HG02642 (cell line): ENCODE measurements at regions not wholly inside any gene's neighbourhood (a gene's known extent, or its start where the extent isn't known, plus 50 kb on each side); places are given as distances from the start of the nearest gene placed in this dataset.
"Not testable (repeated sequence)": the region's sequence is repeated elsewhere in the genome, so short reads cannot be mapped to it uniquely, and the experiment has no call there.

Experiments
- ATAC-seq: cut with Tn5 transposase; IDR thresholded peaks from one replicate; pipeline ENCODE4 v1.9.1; 2021; ENCODE audit warnings: mild to moderate bottlenecking; ENCODE audit not compliant: unreplicated experiment, poor library complexity

DNA sequence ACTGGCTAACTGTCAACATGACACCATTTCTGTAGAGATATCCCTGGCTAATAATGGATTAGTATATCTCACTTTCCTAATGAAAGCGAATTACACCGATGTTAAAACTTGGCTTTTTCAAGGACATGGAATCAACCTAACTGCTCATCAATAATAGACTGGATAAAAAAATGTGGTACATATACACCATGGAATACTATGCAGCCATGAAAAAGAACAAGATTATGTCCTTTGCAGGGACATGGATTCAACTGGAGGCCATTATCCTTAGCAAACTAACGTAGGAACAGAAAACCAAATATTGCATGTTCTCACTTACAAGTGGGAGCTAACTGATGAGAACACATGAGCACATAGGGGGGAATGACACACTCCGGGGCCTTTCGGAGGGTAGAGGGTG is 62.6 kb downstream of the ZIC1 start:
- no peak for ATAC-seq

DNA sequence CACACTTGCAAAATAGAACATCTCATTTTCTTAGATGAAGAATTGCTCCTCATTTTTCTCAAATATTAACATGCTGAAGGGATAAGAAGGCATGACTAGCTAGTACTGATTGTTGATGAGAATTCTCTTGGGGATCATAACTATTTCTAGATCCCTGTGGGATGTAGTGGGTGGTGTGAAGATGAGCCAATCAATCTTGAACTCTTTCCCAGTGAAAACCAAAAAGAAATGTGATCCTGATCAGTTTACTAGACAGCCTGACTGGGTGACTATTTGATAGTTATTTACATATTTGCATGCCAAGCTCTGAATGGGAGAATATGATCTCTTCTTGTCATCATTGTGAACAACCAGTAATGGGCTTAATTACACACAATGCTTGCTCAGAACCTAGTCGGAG is 63.7 kb downstream of the ZIC1 start:
- ATAC-seq: no peak

DNA sequence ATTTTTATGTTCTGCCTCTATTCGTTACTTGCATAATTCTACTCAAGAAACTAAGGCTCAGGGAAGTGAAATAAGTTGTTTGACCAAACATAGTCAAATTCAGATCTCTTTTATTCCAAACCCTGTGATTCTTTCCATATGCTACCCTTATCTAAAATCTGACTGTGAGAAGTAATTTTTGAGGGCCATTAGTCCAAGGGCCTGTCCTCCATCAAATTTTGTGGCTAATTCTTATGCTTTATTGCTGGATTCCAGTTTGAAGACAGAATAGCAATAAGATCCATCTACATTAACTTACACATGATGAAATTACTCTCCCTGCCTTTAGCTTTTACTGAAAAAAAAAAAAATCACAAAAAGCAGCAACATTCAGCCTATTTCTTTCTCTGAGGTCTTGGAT is 74.0 kb downstream of the ZIC1 start:
- ATAC-seq: no peak

DNA sequence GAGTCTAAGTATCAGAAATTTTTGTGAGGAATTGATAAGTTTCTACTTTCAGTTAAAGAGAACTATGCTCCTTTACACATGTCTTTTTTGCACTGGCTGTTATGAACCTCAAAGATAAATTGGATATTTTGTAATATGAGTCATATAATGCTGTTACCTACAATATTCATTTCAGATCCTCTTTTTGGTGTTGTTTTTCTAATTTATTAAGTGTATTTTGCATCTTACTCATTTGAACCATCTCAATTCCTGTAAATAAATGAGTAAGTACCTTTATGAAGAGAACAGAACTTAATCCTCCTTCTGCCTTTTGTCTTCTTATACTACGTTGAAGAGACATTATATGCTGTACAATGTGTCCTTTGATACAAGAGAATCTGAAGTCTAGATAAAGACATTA is 74.4 kb downstream of the ZIC1 start:
- ATAC-seq: no peak

DNA sequence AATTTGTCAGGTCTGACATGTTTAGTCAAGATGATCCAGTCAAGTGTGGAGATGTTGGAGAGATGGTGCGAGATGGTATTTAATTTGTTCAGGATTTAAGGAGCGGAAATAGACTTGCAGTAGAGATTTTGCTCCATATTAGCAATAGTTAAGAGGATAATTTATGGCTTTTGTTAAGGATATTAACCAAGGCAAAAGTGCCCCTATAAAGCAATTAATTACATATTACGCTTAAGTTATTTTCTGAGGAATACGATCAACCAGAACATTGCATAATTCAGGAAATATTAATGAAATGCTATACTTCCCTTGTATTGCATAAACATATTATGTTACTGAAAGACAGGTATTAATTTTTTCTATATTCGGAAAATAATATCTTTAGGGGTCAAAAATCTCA is 83.9 kb downstream of the ZIC1 start:
- no peak for ATAC-seq

DNA sequence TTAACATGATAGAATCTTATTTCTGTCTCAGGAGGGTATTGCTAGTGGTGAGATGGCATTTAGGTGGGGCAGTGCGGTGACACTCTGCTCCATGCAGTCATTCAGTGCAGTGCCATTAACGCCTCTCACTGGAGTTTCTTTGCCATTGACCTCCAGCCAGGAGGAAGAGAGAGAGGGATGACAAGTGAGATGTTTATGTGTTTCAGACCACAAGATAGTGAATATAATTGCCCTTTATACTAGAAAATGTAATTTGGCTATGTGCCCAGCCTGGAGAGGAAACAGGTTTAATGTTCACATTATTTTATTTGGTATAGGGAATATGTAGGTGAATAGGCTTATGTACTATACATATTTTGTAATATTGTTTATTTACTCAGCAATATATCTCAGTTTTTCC is 84.5 kb downstream of the ZIC1 start:
- ATAC-seq: no peak

DNA sequence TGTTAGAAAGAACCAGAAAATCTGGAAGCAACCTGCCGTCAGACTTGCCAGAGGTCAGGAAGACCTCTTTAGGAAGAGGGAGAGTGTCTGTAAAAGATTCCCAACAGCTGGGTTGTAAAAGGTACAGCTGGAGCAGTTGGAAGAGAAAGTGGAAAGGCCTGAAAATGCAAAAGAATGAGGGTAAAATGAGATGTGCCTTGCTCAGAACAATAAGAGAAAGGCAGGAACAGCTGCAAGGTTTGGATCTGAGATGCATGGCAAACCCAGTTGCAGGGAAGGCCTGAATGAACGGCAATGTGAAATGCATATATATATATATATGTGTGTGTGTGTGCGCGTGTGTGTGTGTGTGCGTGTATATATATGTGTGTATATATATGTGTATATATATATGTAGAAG is 88.1 kb downstream of the ZIC1 start:
- no peak for ATAC-seq

DNA sequence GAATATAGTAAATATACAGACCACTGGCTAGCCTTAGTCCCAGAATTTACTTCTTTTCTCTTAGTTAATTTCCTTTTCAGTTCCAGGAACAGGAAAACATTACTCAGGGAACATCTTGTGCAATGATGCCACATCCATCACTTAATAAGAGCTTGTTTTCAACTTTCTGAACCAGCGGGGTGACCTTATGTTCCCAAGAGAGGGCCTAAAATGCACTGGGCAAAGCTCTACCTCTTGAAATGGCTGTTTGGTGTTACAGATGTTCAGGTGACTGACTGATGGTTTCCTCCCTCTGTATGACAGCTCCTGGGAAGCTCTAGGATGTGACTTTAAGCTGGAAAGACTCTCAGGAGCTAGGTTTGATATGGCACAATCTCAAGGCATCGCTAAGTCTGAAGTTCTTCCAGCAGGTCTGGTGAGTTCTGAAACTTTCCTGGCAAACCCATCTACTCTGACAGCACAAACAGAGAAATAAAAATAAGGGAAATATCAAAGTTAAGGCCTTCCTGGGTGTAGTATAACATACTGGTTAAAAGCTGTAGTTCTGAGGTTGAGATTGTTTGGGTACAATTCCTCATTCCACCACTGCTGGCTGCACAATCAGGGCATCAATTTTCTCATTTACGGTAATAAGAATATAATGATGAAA is 98.6 kb downstream of the ZIC1 start:
- ATAC-seq: no peak

DNA sequence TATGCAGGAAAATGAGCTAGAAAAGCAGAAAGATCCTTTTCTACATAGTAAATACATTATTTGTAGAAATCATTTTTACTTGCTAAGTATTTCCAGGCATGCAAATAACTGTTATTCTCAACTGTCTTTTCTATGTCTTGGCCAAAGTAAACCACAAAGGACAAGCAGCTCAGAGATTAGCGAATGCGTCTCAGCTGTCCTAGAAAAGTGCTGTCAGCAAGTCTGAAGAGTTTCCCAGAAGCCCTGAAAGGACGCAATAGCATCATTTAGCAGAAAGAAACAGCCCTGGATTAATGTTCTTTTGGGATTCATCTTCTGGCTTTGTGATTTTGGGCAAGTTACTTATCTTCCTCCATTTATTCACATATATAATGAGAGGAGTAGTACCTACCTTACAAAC is 100.3 kb downstream of the ZIC1 start:
- no peak for ATAC-seq

DNA sequence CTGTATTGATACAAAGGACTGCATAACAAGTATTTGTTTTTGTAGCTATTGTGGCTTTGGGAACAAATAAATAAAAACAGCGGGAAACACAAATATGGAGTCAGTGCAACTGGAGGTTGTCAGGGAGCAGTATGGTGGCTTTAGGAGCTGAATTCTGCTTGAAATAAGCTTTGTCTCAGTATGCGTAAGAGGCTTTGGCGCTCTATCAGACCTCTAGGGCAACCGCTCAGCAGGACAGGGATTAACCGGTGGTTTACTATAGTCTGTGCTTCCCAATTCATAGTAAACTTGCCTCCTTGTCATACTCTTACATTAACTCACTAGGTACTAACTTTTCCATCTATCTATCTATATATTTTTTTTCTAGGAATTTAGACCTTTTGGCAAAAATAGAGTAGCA is 104.6 kb downstream of the ZIC1 start:
- ATAC-seq: no peak

DNA sequence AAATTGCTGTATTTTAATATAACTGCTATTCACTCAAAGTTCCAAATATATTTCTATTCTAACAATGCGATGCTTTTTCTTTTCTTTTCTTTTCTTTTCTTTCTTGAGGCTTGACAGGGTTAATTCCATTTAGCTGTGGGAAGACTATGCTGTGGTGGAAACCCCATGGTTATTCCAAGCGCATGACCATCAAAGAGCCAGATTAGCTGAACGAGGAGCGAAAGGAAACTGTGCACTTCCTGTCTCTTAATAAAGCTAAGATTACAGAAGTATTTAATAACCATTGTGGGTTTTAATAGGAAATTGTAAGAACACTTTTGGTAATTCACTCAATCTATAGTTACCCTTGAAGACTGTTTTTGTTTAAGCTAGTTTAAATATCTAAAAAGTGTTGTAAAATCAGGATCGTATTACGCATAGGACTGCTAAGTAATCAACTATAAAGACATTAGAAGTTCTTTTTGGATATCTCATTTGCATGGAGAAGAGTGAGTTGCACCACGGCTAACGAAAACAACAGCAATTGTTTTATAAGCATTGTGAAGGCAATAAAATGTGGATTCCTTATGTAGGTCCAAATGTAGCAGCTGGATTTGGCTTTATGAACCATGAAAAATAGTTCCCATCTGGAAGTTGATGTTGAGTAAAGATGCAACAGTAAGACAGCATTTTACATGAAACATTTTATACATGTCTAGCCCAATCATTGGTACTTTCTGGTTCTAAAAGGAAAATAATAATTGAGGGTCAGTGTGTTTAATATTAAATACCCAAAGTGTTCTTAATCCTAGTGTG is 105.4 kb downstream of the ZIC1 start:
- ATAC-seq: no peak

DNA sequence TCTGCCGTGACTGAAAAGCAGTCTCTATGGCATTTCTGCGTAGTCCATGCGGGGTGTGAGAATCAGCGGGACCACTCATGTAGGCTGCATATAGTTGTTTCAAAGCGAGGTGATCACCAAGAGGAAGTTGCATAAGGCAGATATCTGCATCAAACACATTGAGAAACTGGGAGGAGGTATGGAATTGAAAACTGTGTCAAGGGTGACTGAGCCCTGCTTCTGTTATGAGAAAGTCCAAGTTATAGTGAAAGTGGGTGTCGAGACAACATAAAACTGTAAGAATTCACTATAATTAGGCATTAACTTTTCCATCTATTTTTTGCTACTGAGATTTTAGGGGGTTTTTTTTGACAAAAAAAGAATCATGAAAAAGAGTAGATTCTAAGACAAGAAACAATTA is 109.3 kb downstream of the ZIC1 start:
- ATAC-seq: no peak

DNA sequence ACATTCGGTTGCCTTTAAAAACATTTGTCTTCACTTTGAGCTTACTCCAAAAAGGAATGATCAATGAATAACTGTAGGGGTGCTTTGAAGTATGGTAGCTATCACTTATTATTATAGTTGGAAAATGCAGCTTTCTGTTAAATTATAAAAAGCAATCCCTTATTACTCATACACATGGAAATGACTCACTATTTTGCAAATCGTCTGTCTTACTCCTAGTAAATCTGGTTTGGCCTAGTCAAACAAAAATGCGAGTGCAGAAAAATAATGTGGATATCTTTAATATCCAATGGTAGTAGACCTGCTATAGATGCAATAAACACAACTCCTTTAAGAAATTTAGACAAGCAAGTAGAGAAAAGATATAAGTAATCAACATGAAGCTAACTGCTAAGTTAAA is 112.5 kb downstream of the ZIC1 start:
- no peak for ATAC-seq

DNA sequence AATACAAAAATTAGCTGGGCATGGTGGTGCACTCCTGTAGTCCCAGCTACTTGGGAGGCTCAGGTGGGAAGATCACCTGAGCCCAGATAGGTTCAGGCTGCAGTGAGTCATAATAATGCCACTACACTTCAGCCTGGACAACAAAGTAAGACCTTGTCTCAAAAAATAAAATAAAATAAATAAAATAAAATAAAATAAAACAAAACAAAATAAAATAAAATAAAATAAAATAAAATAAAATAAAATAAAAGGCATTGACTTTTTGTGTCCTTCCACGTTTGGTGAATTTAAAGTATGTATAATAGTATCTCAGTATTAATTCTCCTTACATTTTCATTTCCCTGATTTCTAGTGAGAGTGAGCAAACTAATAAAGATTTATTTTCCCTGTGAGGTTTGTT is 113.6 kb downstream of the ZIC1 start:
- not testable (repeated sequence) for ATAC-seq

DNA sequence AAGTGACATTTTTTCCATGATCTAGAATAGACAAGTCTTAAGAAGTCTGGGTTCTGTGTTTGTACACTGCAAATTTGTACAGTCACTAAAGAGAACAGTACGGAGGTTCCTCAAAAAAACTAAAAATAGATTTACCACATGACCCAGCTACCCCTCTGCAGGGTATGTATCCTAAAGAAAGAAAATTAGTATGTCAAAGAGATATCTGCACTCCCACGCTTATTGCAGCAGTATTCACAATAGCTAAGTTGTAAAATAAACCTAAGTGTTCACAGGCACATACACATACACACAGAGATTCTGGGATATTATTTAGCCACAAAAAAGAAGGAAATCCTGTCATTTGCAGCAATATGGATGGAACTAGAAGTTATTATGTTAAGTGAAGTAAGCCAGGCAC is 120.4 kb downstream of the ZIC1 start:
- no peak for ATAC-seq

DNA sequence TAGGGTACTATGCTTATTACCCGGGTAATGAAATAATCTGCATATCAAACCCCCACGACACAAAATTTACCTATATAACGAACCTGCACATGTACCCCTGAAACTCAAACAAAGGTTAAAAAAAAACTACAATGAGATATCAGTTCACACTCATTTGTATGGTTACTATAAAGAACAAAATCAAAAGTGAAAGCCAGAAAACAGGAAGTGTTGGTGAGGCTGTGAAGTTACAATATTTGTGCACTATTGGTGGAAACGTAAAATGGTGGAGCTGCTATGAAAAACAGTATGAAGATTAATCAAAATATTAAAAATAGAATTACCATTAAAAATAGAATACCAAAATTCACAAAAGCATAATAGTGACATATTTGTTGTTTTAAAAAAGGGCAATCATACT is 128.9 kb downstream of the ZIC1 start:
- no peak for ATAC-seq

DNA sequence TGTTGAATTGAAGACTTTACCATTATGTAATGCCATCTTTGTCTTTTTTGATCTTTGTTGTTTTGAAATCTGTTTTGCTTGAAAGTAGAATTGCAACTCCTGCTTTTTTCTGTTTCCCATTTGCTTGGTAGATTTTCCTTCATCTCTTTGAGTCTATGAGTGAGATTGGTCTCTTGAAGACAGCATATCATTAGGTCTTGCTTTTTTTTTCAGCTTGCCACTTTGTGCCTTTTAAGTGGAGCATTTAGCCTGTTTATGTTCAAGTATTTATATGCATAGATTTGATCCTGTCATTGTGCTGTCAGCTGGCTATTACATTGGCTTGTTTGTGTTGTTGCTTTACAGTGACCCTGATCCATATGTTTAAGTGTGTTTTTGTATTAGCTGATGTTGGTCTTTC is 131.8 kb downstream of the ZIC1 start:
- no peak for ATAC-seq

DNA sequence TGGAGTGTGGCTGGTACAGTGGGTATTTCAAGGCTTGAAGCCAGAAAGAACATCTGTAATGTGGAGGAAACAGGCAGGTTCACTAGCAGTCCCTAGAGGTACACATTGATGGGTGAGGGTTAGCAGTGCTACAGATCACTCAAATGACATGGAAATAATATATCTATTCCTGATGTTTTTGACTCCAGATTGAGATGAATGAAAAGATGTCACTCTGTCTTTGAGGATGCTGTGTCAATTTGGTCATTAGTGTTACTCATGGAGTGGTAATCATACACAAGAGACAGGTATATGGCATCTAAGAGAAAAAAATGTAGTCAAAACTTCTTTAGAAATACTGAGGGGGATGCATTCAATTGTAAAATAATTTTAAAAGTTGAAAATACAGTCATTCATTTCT is 135.1 kb downstream of the ZIC1 start:
- ATAC-seq: no peak

DNA sequence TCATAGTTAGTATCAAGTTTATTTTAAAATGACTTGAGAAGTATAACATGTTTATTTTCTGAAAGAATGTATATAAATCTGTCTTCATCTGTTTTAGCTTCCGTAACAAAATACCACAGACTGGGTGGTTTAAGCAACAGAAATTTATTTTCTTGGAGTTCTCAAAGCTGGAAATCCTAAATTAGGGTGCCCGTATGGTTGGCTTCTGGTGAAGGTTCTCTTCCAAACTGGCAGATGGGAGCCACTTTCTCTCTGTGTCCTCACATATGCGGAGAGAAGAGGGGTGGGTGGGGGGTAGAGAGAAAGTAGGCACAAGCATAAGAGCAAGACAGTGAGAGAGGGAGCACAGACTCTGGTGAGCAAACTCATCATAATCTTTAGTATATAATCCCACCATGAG is 142.3 kb downstream of the ZIC1 start:
- no peak for ATAC-seq

DNA sequence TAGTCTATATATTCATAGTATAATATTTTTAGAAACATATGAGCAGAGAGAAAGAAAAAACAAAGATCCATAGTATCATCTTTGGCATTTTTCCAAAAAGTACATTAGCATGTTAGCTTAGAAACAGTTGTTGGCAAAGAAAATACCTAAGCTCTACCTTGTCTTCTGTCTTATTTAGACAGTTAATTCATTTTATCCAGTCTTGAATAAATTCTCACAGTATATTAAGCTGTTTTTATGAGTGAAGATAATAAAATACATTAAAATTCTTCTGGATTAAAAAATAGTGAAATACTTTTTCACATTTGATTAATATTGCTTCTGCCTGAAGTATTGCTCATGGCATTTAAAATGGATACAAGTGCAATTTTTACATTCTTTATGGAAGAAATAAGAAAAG is 145.2 kb downstream of the ZIC1 start:
- ATAC-seq: no peak

DNA sequence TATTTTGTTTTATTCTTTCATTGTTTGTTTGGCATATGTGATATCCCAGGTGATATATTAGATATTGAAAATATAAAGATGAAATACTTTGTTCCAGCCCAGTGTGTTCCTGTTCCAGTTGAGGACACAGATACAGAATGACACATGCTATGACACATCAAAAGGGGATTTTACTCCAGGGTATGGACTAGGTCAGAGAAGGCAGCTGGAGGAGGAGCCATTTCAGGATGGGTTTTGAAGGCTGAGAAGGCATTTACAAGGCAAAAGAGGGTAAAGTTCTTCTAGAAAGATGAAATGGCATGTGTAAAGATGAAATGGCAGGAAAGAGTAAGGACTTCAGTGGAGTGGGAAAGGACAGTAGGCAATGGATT is 163.8 kb downstream of the ZIC1 start:
- ATAC-seq: no peak

DNA sequence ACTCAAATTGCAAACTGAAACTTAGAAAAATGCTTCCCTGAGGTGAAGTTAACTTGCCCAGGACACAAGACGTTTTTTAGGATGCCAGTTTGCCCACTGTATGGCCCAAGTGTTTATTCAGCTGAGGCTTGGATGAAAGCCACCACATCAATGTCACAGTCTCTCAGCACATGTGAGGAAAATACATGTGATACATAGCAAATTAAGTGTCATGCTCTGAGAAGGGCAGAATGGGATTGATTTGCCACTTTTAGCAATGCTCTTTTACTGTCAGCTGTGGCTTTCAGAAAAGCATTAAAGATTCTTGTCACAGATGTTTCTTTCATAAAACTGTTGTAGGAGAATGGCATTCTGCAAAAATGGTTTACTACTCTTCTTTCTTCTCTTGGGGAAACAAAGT is 165.5 kb downstream of the ZIC1 start:
- ATAC-seq: no peak
